GM21367 (cell line): ENCODE measurements at regions not wholly inside any gene's neighbourhood (a gene's known extent, or its start where the extent isn't known, plus 50 kb on each side); places are given as distances from the start of the nearest gene placed in this dataset.

Source experiments
- ATAC-seq: cut with Tn5 transposase; IDR thresholded peaks from one replicate; pipeline ENCODE4 v1.9.1; 2021; ENCODE audit not compliant: unreplicated experiment

DNA sequence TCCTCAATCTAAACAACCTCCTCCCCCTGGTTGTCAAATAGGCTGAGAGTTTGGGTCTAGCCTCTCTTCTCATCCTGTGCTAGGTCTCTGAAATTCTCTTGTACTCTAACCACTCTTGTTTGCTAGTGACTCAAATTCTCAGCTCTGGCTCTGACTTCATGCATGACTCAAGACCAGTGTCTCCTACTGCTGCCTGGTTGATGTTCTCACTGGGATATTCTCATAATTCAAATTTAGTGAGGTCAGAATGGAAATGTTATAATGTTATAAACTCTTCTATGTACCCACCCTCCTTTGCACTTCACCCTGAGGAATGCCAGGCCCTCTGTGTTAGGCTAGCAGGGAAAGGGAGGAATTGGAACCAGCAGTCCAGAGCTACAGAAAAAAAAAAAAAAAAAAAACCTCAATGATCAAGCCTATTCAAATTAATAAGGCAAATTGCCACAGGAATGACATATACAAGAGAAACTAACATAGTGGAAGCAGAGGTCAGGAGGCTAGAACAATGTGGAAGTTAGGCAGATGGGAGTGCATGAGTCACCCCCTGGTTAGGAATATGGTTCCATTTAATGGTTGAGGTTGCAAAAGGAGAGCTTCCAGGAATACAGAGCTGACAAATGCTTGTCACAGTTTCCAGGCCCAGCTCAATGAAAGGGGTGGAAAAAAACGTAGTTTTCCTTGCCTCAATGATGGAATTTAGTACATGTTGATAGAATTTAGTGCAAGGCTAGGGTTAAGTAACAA, 459.5 kb downstream of the RMST start:
- no peak for ATAC-seq

DNA sequence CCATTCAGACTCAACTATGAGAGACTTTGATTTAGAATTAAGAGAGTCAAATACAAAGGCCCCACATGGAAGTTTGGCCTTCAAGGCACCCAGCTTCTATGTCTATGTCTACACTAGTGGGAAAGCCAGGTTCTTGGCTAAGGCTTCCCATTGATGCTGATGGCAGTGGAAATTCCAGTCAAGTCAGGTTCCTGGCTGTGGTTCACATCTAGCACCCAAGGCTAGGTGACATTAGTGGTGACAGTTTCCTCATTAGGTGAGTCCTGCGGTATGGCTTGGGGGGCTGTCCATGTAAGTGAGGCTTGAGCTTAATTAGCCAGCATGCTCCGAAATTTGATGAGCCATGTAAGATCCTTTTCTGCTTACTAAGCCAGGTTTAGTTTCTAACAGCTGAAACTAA, 460.9 kb downstream of the RMST start:
- no peak for ATAC-seq

DNA sequence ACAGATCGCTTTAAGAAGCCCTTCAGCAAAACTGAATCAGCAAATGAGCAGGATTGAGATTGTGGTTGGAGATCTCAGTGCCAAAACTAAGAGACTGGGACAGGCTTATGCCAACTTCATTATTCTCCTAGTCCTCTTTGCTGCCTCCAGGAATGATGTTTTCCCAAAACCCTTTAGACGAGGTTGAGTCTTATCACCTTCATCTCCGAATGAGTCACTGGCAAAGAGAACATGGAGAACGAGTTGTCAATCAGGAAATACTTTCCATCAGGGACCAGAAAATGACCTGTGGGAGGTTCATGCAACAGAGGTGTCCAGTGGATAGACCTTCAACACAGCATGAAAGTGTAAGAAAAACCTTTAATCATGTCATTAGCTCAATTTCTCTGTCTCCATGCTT, 461.5 kb downstream of the RMST start:
- ATAC-seq, result no peak

DNA sequence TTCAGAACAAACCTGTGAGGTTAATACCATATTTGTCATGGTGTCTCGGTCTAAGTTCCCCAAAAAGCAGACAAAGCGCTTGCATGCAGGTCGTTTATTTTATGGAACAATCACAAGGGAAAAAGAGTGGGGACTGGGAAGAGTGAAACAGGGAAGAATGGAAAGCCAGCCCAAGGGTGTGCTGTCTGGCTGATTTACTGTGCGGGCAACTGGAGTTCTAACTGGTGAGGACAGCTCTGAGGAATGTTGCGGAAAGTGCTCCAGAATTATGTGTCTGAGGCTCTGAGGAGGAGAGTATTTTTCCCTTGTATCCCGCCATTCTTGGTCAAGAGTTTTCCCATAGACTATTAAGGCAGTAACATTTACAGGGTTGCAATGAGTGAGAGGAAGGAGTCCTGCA, 465.4 kb downstream of the RMST start:
- ATAC-seq, result no peak

DNA sequence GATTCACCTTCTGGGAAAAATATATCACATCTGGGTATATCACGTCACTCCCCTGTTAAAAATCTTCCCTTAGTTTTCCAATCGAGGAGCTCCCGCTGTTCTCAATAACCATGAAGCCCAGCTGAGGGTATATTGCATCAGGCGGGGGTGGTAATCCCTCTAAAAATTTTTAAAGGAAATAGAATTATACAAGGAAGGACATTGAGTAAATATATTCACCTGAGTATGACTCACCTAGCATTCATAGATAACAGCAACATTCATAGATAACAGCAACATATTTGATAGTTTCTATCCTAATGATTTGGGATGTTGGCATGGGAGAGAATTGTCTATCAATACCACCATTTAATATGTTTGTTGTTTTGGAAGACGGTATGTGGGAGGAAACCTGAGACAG, 473.6 kb downstream of the RMST start:
- no peak for ATAC-seq

DNA sequence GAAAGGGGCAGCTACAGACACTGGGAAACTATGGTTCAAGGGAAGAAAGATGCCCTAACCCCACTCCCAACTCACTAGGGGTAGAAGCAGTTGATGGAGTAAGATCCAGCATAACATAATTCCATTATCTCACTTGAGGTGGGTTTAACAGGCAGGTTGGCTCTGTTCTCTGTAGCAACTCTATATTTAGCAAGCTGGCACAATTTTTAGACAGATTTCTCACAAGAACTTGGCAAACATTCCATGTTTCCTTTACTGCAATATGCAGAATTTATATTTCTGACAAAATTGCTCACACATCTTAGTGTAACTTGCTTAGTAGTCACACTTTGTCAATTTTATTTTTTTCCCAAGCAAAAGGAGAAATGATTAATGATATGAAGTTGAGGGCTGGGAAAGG, 475.4 kb downstream of the RMST start:
- no peak for ATAC-seq

DNA sequence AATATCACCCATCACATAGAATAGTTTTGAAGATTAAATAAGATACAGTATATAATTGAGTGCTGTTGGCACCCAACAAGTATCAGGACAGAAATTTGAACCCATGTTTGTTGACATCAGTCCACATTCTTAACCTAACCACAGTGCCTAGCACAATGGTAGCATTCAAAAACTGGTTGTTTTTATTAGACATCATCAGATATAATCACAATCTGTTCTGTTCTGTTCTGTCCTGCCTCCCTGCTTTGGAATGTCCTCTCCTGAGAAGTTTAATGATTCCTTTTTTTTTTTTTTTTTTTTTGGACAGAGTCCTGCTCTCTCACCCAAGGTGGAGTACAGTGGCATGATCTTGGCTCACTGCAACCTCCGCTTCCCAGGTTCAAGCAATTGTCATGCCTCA, 476.6 kb downstream of the RMST start:
- no peak for ATAC-seq

DNA sequence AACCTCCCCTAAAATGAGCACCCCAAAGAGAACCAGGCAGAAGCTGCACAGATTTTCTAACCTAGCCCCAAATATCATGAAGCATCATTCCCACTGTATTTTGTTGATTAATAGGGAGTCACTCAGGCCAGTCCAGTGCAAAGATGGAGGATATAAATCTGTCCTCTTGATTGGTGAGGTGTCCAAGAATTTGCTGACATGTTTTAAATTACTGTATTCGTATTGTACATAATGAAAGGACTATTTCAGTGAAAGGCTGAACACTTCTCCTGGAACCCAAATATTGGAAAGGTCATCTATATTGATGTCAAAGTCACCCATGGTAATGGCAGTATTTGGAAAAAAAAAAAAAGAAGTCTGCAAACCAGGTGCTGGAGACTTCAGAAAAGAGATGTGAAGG, 477.5 kb downstream of the RMST start:
- ATAC-seq, result no peak

DNA sequence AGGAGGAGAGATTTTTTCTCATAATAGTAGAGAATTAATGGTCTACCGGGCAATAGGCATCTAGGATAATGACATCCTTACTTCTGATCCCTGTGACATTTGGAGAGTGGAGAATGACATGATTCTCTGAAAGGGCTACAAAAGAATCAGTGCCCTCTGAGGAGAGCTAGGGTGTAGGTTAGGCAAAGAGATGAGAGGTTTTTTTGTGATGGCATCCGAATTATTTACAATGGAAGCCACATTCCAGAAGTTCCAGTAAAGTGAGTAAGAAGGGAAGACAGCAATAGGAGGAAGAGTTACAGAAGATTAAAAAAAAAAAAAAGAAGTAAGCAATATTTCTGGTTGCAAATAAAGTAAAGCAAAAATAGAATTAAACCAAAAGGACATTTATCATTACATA, 478.0 kb downstream of the RMST start:
- no peak for ATAC-seq

DNA sequence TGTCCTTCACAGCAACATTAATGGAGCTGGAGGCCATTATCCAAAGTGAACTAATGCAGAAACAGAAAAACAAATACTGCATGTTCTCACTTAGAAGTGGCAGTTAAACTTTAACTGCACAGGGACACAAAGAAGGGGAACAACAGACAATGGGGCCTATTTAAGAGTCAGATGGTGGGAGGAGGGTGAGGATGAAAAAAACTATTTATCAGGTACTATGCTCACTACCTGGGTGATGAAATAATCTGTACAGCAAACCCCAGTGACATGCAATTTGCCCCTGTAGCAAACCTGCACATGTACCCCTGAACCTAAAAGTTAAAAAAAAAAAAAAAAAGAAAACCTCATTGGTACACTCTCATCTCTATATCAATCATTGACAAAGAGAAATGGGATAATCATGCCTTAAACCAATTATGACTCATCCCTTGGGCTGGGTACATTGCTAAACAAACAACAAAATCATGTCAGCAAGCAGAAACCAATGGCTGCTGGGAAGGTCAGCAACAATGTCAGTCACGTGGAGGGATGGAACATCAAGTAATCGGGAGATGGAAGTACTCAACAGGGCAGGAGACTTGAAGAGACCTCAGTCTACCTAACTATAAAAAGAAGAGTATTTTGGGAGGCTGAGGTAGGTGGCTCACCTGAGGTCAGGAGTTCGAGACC, 479.2 kb downstream of the RMST start:
- ATAC-seq, result no peak

DNA sequence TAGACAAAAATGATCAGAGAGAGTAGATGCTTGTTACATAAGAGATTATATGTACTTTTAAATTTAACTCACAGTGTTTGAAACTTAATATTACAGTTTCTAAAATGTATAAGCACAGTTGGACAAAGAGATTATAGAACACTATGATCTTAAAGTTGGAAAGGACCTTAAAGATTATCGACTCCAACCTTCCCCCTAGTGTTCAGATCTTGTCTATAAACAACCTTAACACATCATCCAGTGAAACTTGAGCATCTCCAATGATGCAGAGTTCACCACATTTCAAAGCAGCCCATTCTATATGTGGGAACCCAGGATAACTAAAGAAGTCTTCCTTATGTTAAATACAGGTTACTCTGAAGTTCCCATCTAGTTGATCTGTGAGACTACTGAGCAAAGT, 480.8 kb downstream of the RMST start:
- no peak for ATAC-seq

DNA sequence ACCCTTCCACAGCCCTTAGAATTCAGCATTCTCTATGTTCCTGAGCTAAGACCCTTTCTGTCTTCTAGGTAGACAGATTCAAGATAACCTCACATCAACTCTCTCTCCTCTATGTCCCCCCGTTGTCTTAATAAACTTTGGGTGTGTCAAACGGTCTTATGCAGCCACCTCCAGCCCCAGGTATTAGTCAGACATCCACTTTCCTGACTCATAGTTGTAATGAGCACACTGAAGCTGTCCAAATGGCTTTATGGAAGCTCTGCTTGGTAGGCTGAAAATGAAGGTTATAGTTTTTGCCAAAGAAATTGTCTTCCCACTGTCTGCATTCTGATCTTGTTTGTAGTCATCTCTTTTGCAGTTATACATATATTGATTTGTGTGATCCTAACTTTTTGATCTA, 482.0 kb downstream of the RMST start:
- ATAC-seq, result no peak

DNA sequence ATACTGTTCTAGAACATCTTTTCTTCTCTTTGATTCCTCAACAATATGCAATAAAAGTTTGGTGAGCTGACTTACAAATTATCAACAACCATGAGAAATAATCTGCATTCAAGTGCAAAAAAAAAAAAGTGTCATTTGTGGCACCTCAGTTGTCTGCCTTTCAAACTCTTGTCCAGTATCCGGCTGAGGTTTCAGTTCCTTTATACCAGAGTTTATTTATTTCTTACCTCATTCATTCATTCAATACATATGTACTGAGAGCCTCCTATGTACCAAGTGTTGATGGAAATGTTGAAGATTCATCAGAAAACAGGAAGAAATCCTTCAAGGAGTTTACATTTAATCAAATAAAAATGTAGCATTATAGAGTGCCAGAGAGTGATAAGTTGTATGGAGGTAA, 484.1 kb downstream of the RMST start:
- ATAC-seq, result no peak

DNA sequence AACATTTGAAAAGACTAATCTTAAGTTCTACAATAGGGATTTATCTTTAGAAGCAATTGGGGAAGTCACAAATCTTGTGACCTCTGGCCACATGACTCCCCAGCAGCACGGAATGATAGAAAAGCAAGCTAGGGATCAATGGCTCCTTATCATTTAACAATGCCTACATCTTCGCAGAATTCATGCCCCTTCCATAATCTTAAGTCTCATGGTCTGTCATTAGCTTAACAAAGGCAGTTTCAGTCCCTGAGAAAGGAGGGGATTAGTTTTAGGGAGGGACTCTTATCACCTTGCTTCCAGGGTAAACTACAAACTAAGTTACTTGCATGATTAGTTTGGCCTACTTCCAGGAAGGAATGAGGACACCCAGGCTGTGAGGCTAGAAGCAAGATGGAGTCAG, 486.0 kb downstream of the RMST start:
- no peak for ATAC-seq

DNA sequence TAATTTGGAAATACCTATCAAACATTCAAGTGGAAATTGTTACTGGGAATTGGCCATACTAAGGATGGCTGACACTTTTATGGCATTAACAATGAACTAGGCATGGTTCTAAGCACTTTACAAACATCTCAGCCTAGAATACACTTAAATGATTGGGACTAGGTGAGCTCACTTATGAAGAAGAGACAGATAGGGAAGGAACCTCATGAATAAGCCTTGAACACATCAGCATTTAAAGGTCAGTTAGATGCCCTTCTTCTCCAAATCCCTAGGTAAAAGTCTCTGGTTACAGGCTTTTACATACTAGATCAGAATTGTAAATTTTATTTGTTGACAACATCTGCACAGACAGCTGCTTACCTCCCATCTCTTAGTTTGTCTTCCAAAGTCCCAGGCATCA, 488.6 kb downstream of the RMST start:
- ATAC-seq, result no peak

DNA sequence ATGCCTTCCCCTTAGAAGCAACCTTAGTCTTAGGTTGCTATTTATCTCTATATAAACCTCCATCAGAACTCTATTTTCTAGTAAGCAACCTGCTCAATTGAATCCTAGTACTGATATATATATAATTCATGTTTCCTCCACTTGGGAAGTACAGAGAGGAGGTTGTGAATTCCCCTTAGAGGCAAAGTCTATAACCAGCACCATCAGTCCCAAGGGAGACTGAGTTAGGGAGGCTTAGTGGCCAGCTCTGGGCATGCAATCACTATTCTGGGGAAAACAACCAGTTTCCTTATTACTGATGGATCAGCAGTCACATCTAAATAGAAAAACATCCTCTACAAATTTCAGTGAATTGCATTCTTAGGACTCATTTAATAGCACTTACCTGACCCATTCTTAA, 489.1 kb downstream of the RMST start:
- no peak for ATAC-seq

DNA sequence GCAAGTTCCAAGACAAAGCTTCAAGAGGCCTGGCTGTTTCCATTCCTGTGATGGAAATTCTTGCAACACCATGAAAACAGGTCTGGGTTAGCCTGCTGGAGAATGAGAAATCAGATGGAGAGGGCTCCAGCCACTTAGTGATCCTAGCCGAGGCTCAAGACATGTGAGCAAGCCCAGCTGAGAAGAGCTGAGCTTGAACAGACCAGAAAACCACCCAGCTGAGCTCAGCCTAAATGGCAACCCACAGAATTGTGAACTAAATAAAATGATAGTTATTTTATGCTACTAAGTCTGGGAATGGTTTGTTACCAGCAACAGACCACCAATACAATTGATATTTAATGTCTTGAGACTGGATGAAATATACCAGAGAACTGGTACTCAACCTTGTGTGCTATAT, 494.5 kb downstream of the RMST start:
- ATAC-seq, result no peak

DNA sequence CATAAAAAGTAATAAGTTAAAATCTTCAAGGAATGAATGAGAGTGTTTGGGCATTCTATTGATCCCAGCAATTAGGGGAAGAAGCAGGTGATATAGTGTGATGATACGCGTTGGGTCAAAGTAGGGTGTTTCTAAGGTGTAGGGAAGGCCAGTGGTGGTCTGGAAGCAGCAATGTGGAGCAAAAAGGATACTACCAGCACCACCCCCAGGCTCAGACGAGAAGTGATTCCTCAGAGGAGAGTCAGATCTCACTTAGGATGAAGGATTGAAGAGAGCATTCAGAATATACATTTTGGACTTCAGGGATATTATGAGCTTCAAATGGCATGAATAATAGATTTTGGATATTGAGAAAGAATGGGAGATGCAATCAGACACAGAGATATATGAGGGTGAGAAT, 497.6 kb downstream of the RMST start:
- no peak for ATAC-seq

DNA sequence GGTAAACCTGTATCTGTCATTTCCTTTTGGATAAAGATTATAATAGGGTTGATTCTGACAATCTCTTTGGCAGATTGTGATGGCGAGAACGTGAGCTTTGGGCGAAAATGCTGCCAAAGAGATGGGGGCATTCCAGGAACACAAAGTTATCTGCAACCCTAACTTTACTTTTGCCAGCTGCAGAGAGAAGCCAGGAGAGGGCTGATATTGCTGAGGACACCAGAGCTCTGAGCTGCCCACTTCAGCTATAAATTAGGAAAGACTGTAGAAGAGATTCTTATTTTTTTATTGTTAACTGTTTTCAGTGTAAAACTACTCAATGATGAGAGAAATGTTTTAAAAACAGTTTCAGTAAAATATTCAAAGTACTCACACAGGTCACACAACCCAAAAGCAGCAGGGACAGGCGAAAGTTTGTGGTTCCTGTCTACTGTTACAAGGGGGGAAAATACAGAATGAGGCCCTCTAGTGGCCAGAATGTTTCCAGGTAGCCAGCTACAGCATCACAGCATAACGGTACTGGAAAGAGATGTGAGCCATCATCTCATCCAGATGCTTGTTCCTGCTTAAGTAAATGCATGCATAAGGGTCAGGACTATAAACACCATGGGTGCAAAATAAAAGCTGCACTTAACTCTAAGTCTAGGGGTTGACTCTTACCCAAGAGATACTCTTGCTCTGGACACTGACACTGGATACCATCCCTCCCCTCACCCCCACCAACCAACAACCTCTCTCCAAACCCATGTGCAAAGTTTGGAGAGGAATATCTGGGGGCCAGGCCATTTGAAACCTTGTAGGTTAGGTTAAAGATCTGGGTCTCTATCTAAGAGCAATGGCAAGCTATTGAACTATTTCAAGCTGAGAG, 498.4 kb downstream of the RMST start:
- ATAC-seq, result peak; percentile 93

DNA sequence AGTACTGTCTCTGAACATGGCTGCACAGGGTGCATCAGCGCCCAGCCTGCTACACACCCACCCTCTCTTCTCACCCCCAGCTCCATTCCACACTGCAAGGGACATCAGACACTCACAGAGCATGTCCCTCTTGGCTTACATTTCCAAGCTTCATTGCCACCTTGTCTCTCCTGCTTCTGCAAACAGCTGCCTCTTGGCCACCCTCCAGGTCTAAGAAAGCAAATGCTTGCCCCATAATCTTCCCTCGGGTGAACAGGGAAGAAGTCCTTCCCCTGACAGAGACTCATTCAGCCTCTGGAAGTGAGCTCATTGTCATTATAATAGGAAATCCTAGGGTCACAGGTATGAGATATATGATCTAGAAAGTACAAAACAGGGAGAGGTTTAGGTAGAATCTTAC, 505.2 kb downstream of the RMST start:
- ATAC-seq, result no peak

DNA sequence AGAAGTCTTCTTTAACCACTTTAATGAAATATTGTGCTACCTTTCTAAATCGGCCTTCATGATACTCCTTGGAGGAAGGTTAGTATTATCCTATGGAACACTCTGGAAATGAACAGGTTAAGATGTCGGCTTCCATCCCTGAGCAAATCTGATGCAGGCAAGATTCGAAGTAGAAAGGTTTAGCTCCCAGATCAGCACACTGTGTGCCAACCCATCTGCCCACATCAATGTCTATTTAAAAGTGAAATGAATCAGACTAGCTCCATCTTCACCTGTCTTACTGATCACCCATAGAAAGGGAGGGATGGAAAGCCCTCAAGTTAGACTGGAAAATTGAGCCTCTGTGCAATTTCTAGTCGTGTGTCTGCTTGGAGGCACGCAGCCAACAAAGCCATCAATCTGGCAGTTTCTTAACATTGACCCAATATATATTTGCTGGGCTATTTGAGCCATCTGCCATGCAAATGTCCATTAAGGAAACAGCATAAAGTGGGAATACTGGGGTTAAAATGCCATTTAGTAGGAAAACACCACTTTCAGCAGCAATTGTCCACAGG, 506.1 kb downstream of the RMST start:
- no peak for ATAC-seq
